GM23338 (cell line): ENCODE measurements at regions not wholly inside any gene's neighbourhood (a gene's known extent, or its start where the extent isn't known, plus 50 kb on each side); places are given as distances from the start of the nearest gene placed in this dataset.

ENCODE experiments used
- CREB1 ChIP-seq: fragments of 250-450 bp; sonication (Bioruptor Pico); IDR thresholded peaks from 2 replicates; pipeline ENCODE4 v1.5.0; 2020; ENCODE audit warnings: low read depth, mild to moderate bottlenecking, moderate library complexity
- EZH2 ChIP-seq: fragments of 200-600 bp; sonication (generic); IDR thresholded peaks from one replicate; pipeline ENCODE4 v1.8.0; 2017; ENCODE audit warnings: antibody characterized with exemption, mild to moderate bottlenecking, low read depth; ENCODE audit not compliant: unreplicated experiment
- EZH2phosphoT487 ChIP-seq: fragments of 200-600 bp; sonication (generic); IDR thresholded peaks from one replicate; pipeline ENCODE4 v1.8.1; 2018; ENCODE audit warnings: antibody characterized with exemption; ENCODE audit not compliant: unreplicated experiment
- JUNB ChIP-seq: IDR thresholded peaks from one replicate; pipeline ENCODE4 v1.6.1; 2016; ENCODE audit warnings: antibody characterized with exemption; ENCODE audit not compliant: unreplicated experiment
- NANOG ChIP-seq: IDR thresholded peaks from 2 replicates; pipeline ENCODE4 v1.6.1; 2016; ENCODE audit warnings: antibody characterized with exemption, borderline replicate concordance
- POLR2AphosphoS5 ChIP-seq: IDR thresholded peaks from 2 replicates; pipeline ENCODE4 v1.6.1; 2016; ENCODE audit warnings: antibody characterized with exemption, low read depth
- STAT1 ChIP-seq: IDR thresholded peaks from one replicate; pipeline ENCODE4 v1.6.1; 2016; ENCODE audit warnings: antibody characterized with exemption; ENCODE audit not compliant: unreplicated experiment
- ZNF114 ChIP-seq: fragments of 250-450 bp; sonication (Bioruptor Pico); IDR thresholded peaks from 2 replicates; pipeline ENCODE4 v1.5.0; 2020; ENCODE audit warnings: mild to moderate bottlenecking, moderate library complexity
- ZNF331 ChIP-seq: fragments of 250-450 bp; sonication (Bioruptor Pico); IDR thresholded peaks from 2 replicates; pipeline ENCODE4 v1.5.0; 2020; ENCODE audit warnings: low read depth, mild to moderate bottlenecking, moderate library complexity
- TF ChIP-seq, protein P1 (sequence below), 2 experiments: fragments of 200-600 bp in 1 of 2; sonication (generic) in 1 of 2; conservative IDR thresholded peaks; 2 replicates each; pipeline versions ENCODE4 v1.5.1 to v1.6.1; 2016 to 2017; ENCODE audit warnings: antibody characterized with exemption in 2 of 2, low read depth in 2 of 2, mild to moderate bottlenecking in 2 of 2, moderate library complexity in 1 of 2
- TF ChIP-seq, protein P2 (sequence below): IDR thresholded peaks from one replicate; pipeline ENCODE4 v1.6.1; 2018; ENCODE audit warnings: antibody characterized with exemption; ENCODE audit not compliant: unreplicated experiment
- TF ChIP-seq, protein P3 (sequence below): IDR thresholded peaks from 2 replicates; pipeline ENCODE4 v1.6.1; 2016; ENCODE audit warnings: antibody characterized with exemption
- TF ChIP-seq, protein P4 (sequence below): fragments of 250-450 bp; sonication (Bioruptor Pico); IDR thresholded peaks from 2 replicates; pipeline ENCODE4 v1.5.0; 2020; ENCODE audit warnings: mild to moderate bottlenecking, moderate library complexity

DNA sequence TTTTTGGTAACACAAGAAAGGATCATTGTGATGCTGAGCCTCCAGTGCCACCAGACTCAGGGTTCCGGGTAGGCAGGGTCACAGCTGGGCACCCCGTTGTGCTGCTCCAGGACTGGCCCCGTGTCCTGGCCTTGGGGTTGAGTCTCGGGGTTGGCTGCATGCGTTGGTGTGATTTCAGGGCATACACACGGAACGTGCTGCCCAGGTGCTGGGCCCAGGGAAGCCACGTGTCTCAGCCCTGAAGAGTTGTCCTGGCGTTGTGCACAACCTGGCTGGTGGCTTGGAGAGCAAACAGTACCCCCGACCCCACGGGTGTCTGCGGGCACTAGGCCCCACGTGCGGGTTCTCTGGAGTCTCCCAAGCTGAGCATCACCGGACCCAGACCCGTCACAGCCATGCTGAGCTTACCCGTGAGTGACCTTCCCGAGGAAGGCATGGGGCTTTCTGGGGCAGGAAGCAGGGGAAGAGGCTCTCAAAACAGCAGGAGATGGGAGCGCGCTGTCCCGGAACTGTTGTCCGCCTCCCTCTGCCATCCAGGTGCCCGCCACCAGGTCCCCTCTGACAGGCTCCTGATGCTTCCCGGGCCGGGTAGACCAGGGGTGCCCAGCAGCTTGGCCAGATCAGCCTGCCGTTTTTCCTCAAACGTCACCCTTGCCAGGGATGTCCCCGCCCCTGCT is 66.1 kb upstream of the ENPP6 start:
- TF ChIP-seq, protein P1, sequence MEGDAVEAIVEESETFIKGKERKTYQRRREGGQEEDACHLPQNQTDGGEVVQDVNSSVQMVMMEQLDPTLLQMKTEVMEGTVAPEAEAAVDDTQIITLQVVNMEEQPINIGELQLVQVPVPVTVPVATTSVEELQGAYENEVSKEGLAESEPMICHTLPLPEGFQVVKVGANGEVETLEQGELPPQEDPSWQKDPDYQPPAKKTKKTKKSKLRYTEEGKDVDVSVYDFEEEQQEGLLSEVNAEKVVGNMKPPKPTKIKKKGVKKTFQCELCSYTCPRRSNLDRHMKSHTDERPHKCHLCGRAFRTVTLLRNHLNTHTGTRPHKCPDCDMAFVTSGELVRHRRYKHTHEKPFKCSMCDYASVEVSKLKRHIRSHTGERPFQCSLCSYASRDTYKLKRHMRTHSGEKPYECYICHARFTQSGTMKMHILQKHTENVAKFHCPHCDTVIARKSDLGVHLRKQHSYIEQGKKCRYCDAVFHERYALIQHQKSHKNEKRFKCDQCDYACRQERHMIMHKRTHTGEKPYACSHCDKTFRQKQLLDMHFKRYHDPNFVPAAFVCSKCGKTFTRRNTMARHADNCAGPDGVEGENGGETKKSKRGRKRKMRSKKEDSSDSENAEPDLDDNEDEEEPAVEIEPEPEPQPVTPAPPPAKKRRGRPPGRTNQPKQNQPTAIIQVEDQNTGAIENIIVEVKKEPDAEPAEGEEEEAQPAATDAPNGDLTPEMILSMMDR (conservative IDR thresholded peaks at IDR 0.05; ENCODE audit: low read depth in 2 of 2): no peak
- TF ChIP-seq POLR2AphosphoS5 (no peak), STAT1 (no peak), EZH2 (no peak), EZH2phosphoT487 (no peak), CREB1 (CRISPR knock-in tag) (no peak), ZNF331 (CRISPR knock-in tag) (no peak), JUNB (no peak), ZNF114 (no peak), NANOG (no peak)
- TF ChIP-seq, protein P2, sequence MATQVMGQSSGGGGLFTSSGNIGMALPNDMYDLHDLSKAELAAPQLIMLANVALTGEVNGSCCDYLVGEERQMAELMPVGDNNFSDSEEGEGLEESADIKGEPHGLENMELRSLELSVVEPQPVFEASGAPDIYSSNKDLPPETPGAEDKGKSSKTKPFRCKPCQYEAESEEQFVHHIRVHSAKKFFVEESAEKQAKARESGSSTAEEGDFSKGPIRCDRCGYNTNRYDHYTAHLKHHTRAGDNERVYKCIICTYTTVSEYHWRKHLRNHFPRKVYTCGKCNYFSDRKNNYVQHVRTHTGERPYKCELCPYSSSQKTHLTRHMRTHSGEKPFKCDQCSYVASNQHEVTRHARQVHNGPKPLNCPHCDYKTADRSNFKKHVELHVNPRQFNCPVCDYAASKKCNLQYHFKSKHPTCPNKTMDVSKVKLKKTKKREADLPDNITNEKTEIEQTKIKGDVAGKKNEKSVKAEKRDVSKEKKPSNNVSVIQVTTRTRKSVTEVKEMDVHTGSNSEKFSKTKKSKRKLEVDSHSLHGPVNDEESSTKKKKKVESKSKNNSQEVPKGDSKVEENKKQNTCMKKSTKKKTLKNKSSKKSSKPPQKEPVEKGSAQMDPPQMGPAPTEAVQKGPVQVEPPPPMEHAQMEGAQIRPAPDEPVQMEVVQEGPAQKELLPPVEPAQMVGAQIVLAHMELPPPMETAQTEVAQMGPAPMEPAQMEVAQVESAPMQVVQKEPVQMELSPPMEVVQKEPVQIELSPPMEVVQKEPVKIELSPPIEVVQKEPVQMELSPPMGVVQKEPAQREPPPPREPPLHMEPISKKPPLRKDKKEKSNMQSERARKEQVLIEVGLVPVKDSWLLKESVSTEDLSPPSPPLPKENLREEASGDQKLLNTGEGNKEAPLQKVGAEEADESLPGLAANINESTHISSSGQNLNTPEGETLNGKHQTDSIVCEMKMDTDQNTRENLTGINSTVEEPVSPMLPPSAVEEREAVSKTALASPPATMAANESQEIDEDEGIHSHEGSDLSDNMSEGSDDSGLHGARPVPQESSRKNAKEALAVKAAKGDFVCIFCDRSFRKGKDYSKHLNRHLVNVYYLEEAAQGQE: no peak
- TF ChIP-seq, protein P3, sequence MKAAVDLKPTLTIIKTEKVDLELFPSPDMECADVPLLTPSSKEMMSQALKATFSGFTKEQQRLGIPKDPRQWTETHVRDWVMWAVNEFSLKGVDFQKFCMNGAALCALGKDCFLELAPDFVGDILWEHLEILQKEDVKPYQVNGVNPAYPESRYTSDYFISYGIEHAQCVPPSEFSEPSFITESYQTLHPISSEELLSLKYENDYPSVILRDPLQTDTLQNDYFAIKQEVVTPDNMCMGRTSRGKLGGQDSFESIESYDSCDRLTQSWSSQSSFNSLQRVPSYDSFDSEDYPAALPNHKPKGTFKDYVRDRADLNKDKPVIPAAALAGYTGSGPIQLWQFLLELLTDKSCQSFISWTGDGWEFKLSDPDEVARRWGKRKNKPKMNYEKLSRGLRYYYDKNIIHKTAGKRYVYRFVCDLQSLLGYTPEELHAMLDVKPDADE: no peak
- TF ChIP-seq, protein P4, sequence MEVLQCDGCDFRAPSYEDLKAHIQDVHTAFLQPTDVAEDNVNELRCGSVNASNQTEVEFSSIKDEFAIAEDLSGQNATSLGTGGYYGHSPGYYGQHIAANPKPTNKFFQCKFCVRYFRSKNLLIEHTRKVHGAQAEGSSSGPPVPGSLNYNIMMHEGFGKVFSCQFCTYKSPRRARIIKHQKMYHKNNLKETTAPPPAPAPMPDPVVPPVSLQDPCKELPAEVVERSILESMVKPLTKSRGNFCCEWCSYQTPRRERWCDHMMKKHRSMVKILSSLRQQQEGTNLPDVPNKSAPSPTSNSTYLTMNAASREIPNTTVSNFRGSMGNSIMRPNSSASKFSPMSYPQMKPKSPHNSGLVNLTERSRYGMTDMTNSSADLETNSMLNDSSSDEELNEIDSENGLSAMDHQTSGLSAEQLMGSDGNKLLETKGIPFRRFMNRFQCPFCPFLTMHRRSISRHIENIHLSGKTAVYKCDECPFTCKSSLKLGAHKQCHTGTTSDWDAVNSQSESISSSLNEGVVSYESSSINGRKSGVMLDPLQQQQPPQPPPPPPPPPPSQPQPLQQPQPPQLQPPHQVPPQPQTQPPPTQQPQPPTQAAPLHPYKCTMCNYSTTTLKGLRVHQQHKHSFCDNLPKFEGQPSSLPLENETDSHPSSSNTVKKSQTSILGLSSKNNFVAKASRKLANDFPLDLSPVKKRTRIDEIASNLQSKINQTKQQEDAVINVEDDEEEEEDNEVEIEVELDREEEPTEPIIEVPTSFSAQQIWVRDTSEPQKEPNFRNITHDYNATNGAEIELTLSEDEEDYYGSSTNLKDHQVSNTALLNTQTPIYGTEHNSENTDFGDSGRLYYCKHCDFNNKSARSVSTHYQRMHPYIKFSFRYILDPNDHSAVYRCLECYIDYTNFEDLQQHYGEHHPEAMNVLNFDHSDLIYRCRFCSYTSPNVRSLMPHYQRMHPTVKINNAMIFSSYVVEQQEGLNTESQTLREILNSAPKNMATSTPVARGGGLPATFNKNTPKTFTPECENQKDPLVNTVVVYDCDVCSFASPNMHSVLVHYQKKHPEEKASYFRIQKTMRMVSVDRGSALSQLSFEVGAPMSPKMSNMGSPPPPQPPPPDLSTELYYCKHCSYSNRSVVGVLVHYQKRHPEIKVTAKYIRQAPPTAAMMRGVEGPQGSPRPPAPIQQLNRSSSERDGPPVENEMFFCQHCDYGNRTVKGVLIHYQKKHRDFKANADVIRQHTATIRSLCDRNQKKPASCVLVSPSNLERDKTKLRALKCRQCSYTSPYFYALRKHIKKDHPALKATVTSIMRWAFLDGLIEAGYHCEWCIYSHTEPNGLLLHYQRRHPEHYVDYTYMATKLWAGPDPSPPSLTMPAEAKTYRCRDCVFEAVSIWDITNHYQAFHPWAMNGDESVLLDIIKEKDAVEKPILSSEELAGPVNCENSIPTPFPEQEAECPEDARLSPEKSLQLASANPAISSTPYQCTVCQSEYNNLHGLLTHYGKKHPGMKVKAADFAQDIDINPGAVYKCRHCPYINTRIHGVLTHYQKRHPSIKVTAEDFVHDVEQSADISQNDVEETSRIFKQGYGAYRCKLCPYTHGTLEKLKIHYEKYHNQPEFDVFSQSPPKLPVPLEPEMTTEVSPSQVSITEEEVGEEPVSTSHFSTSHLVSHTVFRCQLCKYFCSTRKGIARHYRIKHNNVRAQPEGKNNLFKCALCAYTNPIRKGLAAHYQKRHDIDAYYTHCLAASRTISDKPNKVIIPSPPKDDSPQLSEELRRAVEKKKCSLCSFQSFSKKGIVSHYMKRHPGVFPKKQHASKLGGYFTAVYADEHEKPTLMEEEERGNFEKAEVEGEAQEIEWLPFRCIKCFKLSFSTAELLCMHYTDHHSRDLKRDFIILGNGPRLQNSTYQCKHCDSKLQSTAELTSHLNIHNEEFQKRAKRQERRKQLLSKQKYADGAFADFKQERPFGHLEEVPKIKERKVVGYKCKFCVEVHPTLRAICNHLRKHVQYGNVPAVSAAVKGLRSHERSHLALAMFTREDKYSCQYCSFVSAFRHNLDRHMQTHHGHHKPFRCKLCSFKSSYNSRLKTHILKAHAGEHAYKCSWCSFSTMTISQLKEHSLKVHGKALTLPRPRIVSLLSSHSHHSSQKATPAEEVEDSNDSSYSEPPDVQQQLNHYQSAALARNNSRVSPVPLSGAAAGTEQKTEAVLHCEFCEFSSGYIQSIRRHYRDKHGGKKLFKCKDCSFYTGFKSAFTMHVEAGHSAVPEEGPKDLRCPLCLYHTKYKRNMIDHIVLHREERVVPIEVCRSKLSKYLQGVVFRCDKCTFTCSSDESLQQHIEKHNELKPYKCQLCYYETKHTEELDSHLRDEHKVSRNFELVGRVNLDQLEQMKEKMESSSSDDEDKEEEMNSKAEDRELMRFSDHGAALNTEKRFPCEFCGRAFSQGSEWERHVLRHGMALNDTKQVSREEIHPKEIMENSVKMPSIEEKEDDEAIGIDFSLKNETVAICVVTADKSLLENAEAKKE (CRISPR knock-in tag): no peak
